MM.1S (cell line): ENCODE measurements at regions not wholly inside any gene's neighbourhood (a gene's known extent, or its start where the extent isn't known, plus 50 kb on each side); places are given as distances from the start of the nearest gene placed in this dataset.
"Not testable (repeated sequence)": the region's sequence is repeated elsewhere in the genome, so short reads cannot be mapped to it uniquely, and the experiment has no call there.

Experiments used
- DNase-seq: peaks from one replicate; pipeline ENCODE4 v3.0.0-alpha.2; 2015
- H2AFZ ChIP-seq: fragments of 300-600 bp; sonication (generic); 2 replicates; pipeline ENCODE4 v1.6.0; 2016; ENCODE audit warnings: antibody characterized with exemption, low read length
- H3F3A ChIP-seq: fragments of 300-600 bp; sonication (generic); 2 replicates; pipeline ENCODE4 v1.6.1; 2016; ENCODE audit warnings: mild to moderate bottlenecking, antibody characterized with exemption, low read length, moderate library complexity, mixed read lengths; ENCODE audit not compliant: insufficient read depth
- H3K27ac ChIP-seq: fragments of 300-600 bp; sonication (generic); 2 replicates; pipeline ENCODE4 v1.5.1; 2016; ENCODE audit warnings: mild to moderate bottlenecking, low read length
- H3K27me3 ChIP-seq: fragments of 300-600 bp; sonication (generic); replicated peaks from 2 replicates; pipeline ENCODE4 v1.6.0; 2016; ENCODE audit warnings: low read length; ENCODE audit not compliant: insufficient read depth
- H3K36me3 ChIP-seq: fragments of 300-600 bp; sonication (generic); replicated peaks from 2 replicates; pipeline ENCODE4 v1.6.1; 2016; ENCODE audit warnings: mild to moderate bottlenecking, low read length, mixed read lengths; ENCODE audit not compliant: insufficient read depth
- H3K4me1 ChIP-seq: fragments of 300-600 bp; sonication (generic); 2 replicates; pipeline ENCODE4 v1.6.1; 2016; ENCODE audit warnings: low read length, mixed read lengths
- H3K4me2 ChIP-seq: fragments of 300-600 bp; sonication (generic); 2 replicates; pipeline ENCODE4 v1.6.0; 2016; ENCODE audit warnings: low read depth, low read length
- H3K4me3 ChIP-seq: fragments of 300-600 bp; sonication (generic); 2 replicates; pipeline ENCODE4 v1.5.1; 2016; ENCODE audit warnings: low read length, mixed read lengths
- H3K79me2 ChIP-seq: fragments of 300-600 bp; sonication (generic); 2 replicates; pipeline ENCODE4 v1.6.1; 2016; ENCODE audit warnings: mixed run types, low read length, mixed read lengths
- H3K9ac ChIP-seq: fragments of 300-600 bp; sonication (generic); 2 replicates; pipeline ENCODE4 v1.6.1; 2016; ENCODE audit warnings: low read length, mixed read lengths
- H3K9me2 ChIP-seq: fragments of 300-600 bp; sonication (generic); replicated peaks from 2 replicates; pipeline ENCODE4 v1.6.1; 2016; ENCODE audit warnings: mild to moderate bottlenecking, low read length, mixed read lengths; ENCODE audit not compliant: insufficient read depth
- H3K9me3 ChIP-seq: fragments of 300-600 bp; sonication (generic); replicated peaks from 2 replicates; pipeline ENCODE4 v1.6.1; 2016; ENCODE audit warnings: mild to moderate bottlenecking, low read length, mixed read lengths; ENCODE audit not compliant: insufficient read depth
- H4K20me1 ChIP-seq: fragments of 300-600 bp; sonication (generic); 2 replicates; pipeline ENCODE4 v1.6.1; 2016; ENCODE audit warnings: mild to moderate bottlenecking, low read length, moderate library complexity, mixed read lengths; ENCODE audit not compliant: insufficient read depth
- EZH2 ChIP-seq: fragments of 300-600 bp; sonication (generic); optimal IDR thresholded peaks from 2 replicates; pipeline ENCODE3; 2017; ENCODE audit warnings: low read depth, mild to moderate bottlenecking, antibody characterized with exemption, low read length, mixed read lengths
- EZH2phosphoT487 ChIP-seq: fragments of 300-600 bp; sonication (generic); IDR thresholded peaks from 2 replicates; pipeline ENCODE4 v1.6.1; 2018; ENCODE audit warnings: antibody characterized with exemption, low read length
- TF ChIP-seq, protein P1 (sequence below): fragments of 300-600 bp; sonication (generic); IDR thresholded peaks from 2 replicates; pipeline ENCODE4 v1.5.1; 2016; ENCODE audit warnings: antibody characterized with exemption, low read length, mixed read lengths

DNA sequence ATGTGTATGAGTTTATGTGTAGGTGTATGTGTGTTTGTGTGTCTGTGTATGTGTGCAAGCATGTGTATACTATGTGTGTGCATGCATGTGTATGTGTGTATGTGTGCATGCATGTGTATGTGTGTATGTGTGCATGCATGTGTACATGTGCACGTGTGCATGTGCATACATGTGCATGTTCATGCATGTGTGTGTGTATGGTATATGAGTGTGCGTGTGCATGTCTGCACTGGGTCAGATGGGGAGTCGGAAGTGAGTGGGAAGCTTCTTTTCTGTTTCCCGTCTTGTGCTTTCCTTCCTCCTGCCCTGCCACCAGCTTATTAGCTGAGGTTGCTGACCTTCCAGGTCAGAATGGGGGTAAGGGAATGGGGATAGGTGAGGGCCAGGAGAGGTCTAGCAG is 174.7 kb downstream of the MAP2K4 start:
- no peaks in the 10 kb centered on the region for H3K36me3 ChIP-seq

DNA sequence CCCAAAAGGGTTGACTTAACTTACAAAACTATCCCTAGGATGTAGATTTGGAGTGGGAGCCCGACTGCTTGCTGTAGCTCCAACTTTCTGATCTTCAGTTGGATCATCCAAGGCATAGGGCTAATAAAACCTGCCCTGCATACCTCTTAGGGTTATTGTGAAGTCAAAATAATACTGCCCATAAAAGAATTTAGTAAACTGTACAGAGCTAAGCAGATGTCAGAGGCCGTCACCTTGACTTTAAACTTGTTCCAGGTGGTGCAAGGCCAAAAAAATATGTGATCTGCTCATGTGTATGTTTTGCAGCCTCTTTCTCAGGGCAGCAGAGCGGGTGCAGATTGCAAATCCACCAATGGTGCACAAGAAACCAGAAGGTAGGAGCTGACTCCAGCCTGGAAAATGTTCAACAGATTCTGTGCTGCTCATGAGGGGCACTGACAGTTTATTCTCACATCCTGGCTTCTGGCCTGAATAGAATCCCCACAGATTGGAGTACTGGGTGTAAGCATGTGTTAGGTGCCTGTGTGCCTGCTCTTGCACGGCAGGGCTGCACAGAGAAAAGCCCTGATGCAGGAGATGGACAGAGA is 180.7 kb downstream of the MAP2K4 start:
- H3K79me2 ChIP-seq, result no peaks in the 10 kb centered on the region
- no peaks in the 10 kb centered on the region for H3K36me3 ChIP-seq
- no peak overlapping the region for H3K27ac ChIP-seq
- H4K20me1 ChIP-seq, result no peaks in the 10 kb centered on the region
- H3K9me3 ChIP-seq, result no peaks in the 10 kb centered on the region
- H3K4me3 ChIP-seq, result no peak overlapping the region
- no peaks in the 10 kb centered on the region for H3F3A ChIP-seq
- H3K4me1 ChIP-seq, result no peaks in the 10 kb centered on the region
- H3K9ac ChIP-seq, result no peak overlapping the region
- H2AFZ ChIP-seq, result no peak overlapping the region
- no peak overlapping the region for H3K4me2 ChIP-seq
- H3K9me2 ChIP-seq, result no peaks in the 10 kb centered on the region
- TF ChIP-seq, protein P1, sequence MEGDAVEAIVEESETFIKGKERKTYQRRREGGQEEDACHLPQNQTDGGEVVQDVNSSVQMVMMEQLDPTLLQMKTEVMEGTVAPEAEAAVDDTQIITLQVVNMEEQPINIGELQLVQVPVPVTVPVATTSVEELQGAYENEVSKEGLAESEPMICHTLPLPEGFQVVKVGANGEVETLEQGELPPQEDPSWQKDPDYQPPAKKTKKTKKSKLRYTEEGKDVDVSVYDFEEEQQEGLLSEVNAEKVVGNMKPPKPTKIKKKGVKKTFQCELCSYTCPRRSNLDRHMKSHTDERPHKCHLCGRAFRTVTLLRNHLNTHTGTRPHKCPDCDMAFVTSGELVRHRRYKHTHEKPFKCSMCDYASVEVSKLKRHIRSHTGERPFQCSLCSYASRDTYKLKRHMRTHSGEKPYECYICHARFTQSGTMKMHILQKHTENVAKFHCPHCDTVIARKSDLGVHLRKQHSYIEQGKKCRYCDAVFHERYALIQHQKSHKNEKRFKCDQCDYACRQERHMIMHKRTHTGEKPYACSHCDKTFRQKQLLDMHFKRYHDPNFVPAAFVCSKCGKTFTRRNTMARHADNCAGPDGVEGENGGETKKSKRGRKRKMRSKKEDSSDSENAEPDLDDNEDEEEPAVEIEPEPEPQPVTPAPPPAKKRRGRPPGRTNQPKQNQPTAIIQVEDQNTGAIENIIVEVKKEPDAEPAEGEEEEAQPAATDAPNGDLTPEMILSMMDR, result no peak
- no peak for TF ChIP-seq EZH2
- TF ChIP-seq EZH2phosphoT487, result no peak
- no peak for DNase-seq
- no peaks in the 10 kb centered on the region for H3K27me3 ChIP-seq

More for the DNA sequence above, 174.7 kb downstream of the MAP2K4 start:
- TF ChIP-seq EZH2phosphoT487 (no peak), EZH2 (no peak)
- TF ChIP-seq, protein P1, result no peak
- Histone ChIP-seq H3K9ac (no peak overlapping the region), H3K79me2 (no peaks in the 10 kb centered on the region), H3K9me3 (no peaks in the 10 kb centered on the region), H3K27me3 (no peaks in the 10 kb centered on the region), H2AFZ (no peak overlapping the region), H3K4me1 (no peaks in the 10 kb centered on the region), H3K9me2 (no peaks in the 10 kb centered on the region), H3F3A (no peaks in the 10 kb centered on the region), H3K4me3 (no peak overlapping the region), H3K4me2 (no peak overlapping the region), H3K27ac (no peak overlapping the region), H4K20me1 (no peaks in the 10 kb centered on the region)
- DNase-seq, result no peak

DNA sequence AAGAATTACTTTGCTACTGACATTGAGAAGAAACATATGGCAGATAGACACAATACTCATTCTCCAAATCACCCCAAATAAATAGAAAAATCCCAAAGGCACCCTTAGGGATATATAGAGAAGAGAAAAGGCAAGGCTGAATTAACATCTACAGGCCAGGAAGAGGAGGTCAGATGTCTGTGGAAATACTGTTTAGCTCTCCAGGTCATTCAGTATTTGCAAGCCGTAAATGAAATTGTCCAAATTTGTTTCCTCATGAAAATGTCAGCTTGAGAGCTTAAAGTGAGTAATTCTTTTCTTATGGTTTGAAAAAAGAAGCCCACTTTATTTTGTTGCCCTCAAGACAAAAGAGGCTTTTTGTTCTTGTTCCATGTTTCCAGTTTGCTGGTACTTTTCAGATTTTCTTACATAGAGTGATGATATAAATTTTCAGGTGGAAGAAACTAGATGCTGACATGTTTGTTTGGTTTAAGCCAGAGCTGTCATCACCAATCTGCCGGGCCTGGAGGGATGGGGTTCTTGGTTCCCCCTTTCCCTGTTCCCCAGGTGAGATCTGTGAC is 189.0 kb downstream of the MAP2K4 start:
- Histone ChIP-seq H3F3A (no peaks in the 10 kb centered on the region), H3K4me1 (no peaks in the 10 kb centered on the region), H3K9me2 (no peaks in the 10 kb centered on the region), H3K4me2 (no peak overlapping the region), H3K9ac (no peak overlapping the region), H3K79me2 (no peaks in the 10 kb centered on the region), H3K4me3 (no peak overlapping the region), H4K20me1 (no peaks in the 10 kb centered on the region), H3K27me3 (no peaks in the 10 kb centered on the region), H2AFZ (no peak overlapping the region), H3K27ac (no peak overlapping the region), H3K36me3 (no peaks in the 10 kb centered on the region), H3K9me3 (no peaks in the 10 kb centered on the region)
- TF ChIP-seq EZH2phosphoT487 (no peak), EZH2 (no peak)
- TF ChIP-seq, protein P1, result no peak
- no peak for DNase-seq

DNA sequence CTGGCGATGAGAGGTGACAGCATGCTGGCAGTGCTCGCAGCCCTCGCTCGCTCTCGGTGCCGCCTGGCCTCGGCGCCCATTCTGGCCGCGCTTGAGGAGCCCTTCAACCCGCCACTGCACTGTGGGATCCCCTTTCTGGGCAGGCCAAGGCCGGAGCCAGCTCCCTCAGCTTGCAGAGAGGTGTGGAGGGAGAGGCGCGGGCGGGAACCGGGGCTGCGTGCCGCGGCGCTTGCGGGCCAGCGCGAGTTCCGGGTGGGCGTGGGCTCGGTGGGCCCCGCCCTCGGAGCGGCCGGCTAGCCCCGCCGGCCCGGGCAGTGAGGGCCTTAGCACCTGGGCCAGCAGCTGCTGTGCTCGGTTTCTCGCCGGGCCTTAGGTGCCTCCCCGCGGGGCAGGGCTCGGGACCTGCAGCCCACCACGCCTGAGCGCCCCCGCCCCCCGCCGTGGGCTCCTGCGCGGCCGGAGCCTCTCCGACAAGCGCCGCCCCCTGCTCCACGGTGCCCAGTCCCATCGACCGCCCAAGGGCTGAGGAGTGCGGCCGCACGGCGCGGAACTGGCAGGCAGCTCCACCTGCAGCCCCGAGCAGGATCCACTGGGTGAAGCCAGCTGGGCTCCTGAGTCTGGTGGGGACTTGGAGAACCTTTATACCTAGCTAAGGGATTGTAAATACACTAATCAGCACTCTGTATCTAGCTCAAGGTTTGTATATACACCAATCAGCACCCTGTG is 200.2 kb downstream of the MAP2K4 start:
- not testable (repeated sequence) for DNase-seq

More for the DNA sequence above, 200.2 kb downstream of the MAP2K4 start:
- not testable (repeated sequence) for H3K36me3 ChIP-seq, H2AFZ ChIP-seq, H3K79me2 ChIP-seq, H4K20me1 ChIP-seq, H3K4me3 ChIP-seq, H3K9me2 ChIP-seq, H3K27me3 ChIP-seq, H3K4me1 ChIP-seq, H3K9ac ChIP-seq, H3F3A ChIP-seq, H3K27ac ChIP-seq, H3K4me2 ChIP-seq, H3K9me3 ChIP-seq
